ENCODE measurements at regions not wholly inside any gene's neighbourhood (a gene's known extent, or its start where the extent isn't known, plus 50 kb on each side); places are given as distances from the start of the nearest gene placed in this dataset.

DNA sequence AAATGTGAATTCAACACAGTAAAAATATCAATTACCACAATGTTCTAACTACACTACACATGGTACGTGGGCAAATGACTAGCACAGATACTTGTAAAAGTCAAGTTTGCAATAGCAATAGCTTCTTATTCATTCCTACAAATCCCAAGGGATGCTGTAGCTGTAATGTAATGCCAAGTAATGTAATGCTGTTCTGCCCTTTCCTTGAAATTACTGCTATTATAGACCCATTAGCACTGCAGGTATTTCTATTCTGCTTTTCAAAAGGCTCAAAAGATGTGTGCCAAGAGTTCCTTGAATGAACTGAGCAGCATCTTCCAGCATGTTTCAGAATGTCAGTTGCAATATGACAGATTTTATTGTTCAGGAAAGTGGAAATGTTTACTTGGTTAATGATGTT lies 129.9 kb upstream of the BANK1 start:
- no peaks in the 10 kb centered on the region for H3K27me3 ChIP-seq (ENCODE audit: control insufficient read depth, insufficient read depth, low read length)
- no peak overlapping the region for H3K4me3 ChIP-seq (ENCODE audit: low read depth, low read length)
- POLR2A ChIA-PET, result no interaction called here
- TF ChIP-seq, protein P1, sequence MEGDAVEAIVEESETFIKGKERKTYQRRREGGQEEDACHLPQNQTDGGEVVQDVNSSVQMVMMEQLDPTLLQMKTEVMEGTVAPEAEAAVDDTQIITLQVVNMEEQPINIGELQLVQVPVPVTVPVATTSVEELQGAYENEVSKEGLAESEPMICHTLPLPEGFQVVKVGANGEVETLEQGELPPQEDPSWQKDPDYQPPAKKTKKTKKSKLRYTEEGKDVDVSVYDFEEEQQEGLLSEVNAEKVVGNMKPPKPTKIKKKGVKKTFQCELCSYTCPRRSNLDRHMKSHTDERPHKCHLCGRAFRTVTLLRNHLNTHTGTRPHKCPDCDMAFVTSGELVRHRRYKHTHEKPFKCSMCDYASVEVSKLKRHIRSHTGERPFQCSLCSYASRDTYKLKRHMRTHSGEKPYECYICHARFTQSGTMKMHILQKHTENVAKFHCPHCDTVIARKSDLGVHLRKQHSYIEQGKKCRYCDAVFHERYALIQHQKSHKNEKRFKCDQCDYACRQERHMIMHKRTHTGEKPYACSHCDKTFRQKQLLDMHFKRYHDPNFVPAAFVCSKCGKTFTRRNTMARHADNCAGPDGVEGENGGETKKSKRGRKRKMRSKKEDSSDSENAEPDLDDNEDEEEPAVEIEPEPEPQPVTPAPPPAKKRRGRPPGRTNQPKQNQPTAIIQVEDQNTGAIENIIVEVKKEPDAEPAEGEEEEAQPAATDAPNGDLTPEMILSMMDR (IDR thresholded peaks at IDR 0.05; ENCODE audit: insufficient read depth, low read depth, low read length), result no peak
- no peaks in the 10 kb centered on the region for H3K36me3 ChIP-seq (ENCODE audit: control insufficient read depth, insufficient read depth, low read length)
- no peak for DNase-seq (ENCODE audit: low read depth)
- CTCF ChIA-PET, result no interaction called here

DNA sequence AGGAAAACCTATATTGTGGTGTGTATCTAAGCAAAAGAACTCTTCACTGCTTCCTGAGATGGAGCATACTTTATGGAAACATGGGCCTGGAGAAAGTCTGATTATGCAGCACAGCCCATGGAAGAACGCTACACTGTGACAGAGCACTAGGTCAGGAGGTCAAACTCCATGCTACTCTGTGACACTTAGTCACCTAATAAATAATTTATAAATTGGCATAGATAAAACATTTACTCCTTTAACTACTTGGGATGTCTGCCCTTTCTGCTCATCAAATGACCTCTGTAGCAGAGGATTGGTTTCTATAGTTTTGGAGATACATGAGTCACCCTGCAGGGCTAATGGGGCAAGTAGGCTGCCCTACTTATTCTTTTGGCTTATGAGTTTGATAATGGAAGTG lies 134.7 kb upstream of the BANK1 start:
- TF ChIP-seq, protein P1 (IDR thresholded peaks at IDR 0.05; ENCODE audit: insufficient read depth, low read depth, low read length), result no peak
- POLR2A ChIA-PET, result no interaction called here
- Histone ChIP-seq H3K4me3 (ENCODE audit: low read depth, low read length) (no peak overlapping the region), H3K27me3 (ENCODE audit: control insufficient read depth, insufficient read depth, low read length) (no peaks in the 10 kb centered on the region), H3K36me3 (ENCODE audit: control insufficient read depth, insufficient read depth, low read length) (no peaks in the 10 kb centered on the region)
- CTCF ChIA-PET, result no interaction called here
- no peak for DNase-seq (ENCODE audit: low read depth)

DNA sequence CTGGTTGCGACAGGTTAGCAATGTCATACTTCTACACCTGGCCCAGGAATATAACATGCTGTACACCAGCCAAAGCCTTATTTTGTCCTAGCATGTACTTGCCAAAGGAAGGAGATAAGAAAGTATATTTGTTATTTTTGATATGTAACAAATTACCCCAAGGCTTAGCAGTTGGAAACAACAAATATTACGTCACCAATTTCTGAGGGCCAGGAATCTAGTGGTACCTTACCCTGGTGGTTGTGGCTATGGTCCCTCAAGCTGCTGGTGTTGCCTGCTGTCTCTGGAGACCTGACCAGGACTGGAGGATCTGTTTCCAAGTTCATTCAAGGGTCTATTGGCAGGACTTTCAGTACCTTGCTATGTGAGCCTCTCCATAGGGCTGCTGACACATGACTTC lies 135.5 kb upstream of the BANK1 start:
- CTCF ChIA-PET, result no interaction called here
- no peaks in the 10 kb centered on the region for H3K27me3 ChIP-seq (ENCODE audit: control insufficient read depth, insufficient read depth, low read length)
- DNase-seq (ENCODE audit: low read depth), result no peak
- no peaks in the 10 kb centered on the region for H3K36me3 ChIP-seq (ENCODE audit: control insufficient read depth, insufficient read depth, low read length)
- H3K4me3 ChIP-seq (ENCODE audit: low read depth, low read length), result no peak overlapping the region
- TF ChIP-seq, protein P1 (IDR thresholded peaks at IDR 0.05; ENCODE audit: insufficient read depth, low read depth, low read length), result no peak
- POLR2A ChIA-PET, result no interaction called here

DNA sequence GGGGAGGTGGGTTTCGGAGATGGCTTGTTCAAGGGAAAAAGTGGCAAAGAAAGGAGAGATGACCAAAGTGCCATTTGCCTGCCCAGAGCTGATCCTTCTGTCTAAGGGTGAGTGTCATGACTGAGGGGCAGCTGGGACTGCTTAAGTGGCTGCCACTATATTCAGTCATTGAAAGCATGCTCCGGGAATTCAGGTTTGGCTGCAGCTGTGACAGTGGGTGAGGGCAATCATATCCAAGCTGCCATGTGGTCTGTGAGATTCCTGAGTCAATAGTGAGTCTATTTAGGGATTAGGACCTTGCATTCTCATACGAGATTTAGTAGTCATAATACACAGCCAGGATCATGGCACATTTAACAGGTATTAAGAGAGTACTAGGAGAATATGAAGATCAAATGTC lies 138.8 kb upstream of the BANK1 start:
- POLR2A ChIA-PET, result no interaction called here

DNA sequence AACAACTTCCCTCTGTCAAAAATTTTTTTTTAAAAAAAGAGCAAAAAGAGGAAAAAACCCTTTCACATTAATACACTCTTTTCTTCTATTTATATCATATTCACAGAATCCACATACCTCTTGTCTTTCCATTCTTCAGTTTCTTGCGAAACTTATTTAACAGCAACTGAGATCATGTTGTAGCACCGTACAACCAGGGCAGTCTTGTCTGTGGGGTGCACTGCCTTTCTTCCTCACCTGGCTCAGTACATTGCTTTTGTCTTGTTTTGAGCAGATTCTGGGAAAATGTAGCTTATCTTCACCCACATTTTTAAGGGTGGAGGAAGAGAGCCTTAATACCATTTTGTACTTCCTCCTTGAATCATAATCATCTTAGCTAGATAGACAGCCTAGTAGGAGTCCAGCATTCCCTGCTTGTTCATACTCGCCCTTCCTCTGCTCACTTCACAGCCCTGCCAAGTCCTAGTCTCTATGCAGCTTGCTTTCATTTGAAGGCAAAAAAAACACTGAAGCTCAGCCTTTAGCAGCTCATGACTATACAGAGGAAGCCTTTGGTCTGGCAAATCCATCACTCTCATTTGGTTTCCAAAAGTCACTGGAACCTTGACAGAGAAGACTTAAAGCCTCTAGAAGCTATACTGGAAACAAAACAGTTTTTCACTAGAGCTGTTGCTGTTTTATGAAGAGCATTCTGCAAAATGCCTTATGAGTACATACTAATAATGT lies 140.6 kb upstream of the BANK1 start:
- CTCF ChIA-PET, result interaction anchor here (1.2 kb wide), 1 partner anchor 480 kb away, joined by 4 read pairs; no protein-coding TSS in a partner anchor
- TF ChIP-seq, protein P1 (IDR thresholded peaks at IDR 0.05; ENCODE audit: insufficient read depth, low read depth, low read length), result no peak
- no peaks in the 10 kb centered on the region for H3K27me3 ChIP-seq (ENCODE audit: control insufficient read depth, insufficient read depth, low read length)
- H3K4me3 ChIP-seq (ENCODE audit: low read depth, low read length), result no peak overlapping the region
- H3K36me3 ChIP-seq (ENCODE audit: control insufficient read depth, insufficient read depth, low read length), result no peaks in the 10 kb centered on the region
- POLR2A ChIA-PET, result no interaction called here
- no peak for DNase-seq (ENCODE audit: low read depth)

More for the DNA sequence above, 138.8 kb upstream of the BANK1 start:
- TF ChIP-seq, protein P1 (IDR thresholded peaks at IDR 0.05; ENCODE audit: insufficient read depth, low read depth, low read length), result no peak
- H3K27me3 ChIP-seq (ENCODE audit: control insufficient read depth, insufficient read depth, low read length), result no peaks in the 10 kb centered on the region
- CTCF ChIA-PET, result no interaction called here
- no peak overlapping the region for H3K4me3 ChIP-seq (ENCODE audit: low read depth, low read length)
- H3K36me3 ChIP-seq (ENCODE audit: control insufficient read depth, insufficient read depth, low read length), result no peaks in the 10 kb centered on the region
- DNase-seq (ENCODE audit: low read depth), result no peak
